ENCODE measurements at regions not wholly inside any gene's neighbourhood (a gene's known extent, or its start where the extent isn't known, plus 50 kb on each side); places are given as distances from the start of the nearest gene placed in this dataset.
A peak's percentile ranks its signal among the peaks of the same experiment; 100 is the strongest.

DNA sequence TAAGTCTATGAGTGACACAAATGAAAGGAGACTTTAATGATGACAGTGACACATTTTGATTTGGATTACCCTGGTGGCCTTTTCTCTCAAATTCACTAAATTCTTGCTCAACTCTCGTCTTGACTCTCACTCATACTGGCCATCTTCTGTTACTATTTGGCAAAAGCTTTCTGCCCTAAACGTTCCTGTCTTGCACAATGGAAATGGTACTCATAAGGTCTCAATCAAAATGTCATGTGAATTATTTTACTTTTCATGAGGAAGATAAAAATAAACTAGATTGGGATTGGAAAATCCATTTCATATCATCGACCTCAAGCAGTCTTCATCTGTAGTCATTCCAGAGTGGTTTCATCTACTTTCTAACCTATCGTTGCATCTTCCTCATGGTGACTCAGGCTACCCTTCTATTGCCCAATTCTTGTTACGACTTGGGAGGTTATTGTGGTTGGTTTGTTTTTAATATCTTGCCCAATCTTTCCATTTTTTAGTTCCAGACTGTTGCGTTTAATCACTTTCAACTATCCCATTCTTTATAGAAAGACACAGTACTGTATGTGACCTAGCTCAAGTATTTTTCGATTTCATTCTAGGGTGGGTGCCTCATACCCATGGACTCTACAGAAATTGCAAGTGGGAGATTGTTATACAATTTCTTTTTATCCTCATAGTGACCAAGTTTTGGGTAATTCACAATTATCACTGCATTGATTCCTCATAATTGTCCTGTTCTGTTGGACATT lies 317.2 kb upstream of the KCNJ16 start:
- TF ChIP-seq POLR2A (IDR thresholded peaks at IDR 0.05) (no peak), POLR2AphosphoS5 (IDR thresholded peaks at IDR 0.05) (peak in 1 of 3 donors; percentile 12)
- TF ChIP-seq, protein P1, sequence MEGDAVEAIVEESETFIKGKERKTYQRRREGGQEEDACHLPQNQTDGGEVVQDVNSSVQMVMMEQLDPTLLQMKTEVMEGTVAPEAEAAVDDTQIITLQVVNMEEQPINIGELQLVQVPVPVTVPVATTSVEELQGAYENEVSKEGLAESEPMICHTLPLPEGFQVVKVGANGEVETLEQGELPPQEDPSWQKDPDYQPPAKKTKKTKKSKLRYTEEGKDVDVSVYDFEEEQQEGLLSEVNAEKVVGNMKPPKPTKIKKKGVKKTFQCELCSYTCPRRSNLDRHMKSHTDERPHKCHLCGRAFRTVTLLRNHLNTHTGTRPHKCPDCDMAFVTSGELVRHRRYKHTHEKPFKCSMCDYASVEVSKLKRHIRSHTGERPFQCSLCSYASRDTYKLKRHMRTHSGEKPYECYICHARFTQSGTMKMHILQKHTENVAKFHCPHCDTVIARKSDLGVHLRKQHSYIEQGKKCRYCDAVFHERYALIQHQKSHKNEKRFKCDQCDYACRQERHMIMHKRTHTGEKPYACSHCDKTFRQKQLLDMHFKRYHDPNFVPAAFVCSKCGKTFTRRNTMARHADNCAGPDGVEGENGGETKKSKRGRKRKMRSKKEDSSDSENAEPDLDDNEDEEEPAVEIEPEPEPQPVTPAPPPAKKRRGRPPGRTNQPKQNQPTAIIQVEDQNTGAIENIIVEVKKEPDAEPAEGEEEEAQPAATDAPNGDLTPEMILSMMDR (IDR thresholded peaks at IDR 0.05) = no peak

Data from breast epithelium (tissue), 3 donors.